IMR-90 (cell line): ENCODE measurements at regions not wholly inside any gene's neighbourhood (a gene's known extent, or its start where the extent isn't known, plus 50 kb on each side); places are given as distances from the start of the nearest gene placed in this dataset.

ENCODE experiments used
- ATAC-seq: fragments of 200-7000 bp; cut with Tn5 transposase; 2 replicates; pipeline ENCODE4 v1.9.1; 2020; ENCODE audit warnings: low read depth, mild to moderate bottlenecking, moderate library complexity
- BruUV-seq: library from RNA; stranded (reverse); fragments of 400-500 nt; replicated peaks from 2 replicates; lab custom pipeline; 2021; lab: Mats Ljungman, UMichigan
- CTCF ChIA-PET: fragments of 300-600 bp; formaldehyde crosslinking; extraction: SDS; loops from one replicate; lab custom pipeline; 2021; ENCODE audit warnings: antibody characterized with exemption; lab: Yijun Ruan, JAX
- POLR2A ChIA-PET: fragments of 300-600 bp; sonication (Branson Sonifier 250); formaldehyde crosslinking; loops from one replicate; lab custom pipeline; 2022; ENCODE audit warnings: antibody characterized with exemption; ENCODE audit not compliant: unreplicated experiment; lab: Charles Lee
- DNase-seq: peaks from one replicate; pipeline ENCODE4 v3.0.0; 2013
- H2AFZ ChIP-seq: replicated peaks from 2 replicates; pipeline ENCODE3; 2013; ENCODE audit warnings: low read length, mild to moderate bottlenecking; ENCODE audit not compliant: poor library complexity
- H2AK5ac ChIP-seq: 2 replicates; pipeline ENCODE4 v1.6.1; 2013; ENCODE audit warnings: low read depth, low read length, inconsistent platforms
- H2AK9ac ChIP-seq: replicated peaks from 2 replicates; pipeline ENCODE3; 2013; ENCODE audit warnings: mild to moderate bottlenecking, low read depth, low read length, moderate library complexity; ENCODE audit not compliant: poor library complexity
- H2BK120ac ChIP-seq: 2 replicates; pipeline ENCODE4 v1.6.1; 2013; ENCODE audit warnings: low read depth, low read length, inconsistent platforms
- H2BK15ac ChIP-seq: 3 replicates; pipeline ENCODE4 v1.6.1; 2013; ENCODE audit warnings: low read depth, low read length, inconsistent platforms
- H2BK20ac ChIP-seq: 2 replicates; pipeline ENCODE4 v1.6.1; 2013; ENCODE audit warnings: low read depth, mild to moderate bottlenecking, inconsistent platforms, low read length, moderate library complexity
- H2BK5ac ChIP-seq: 2 replicates; pipeline ENCODE4 v1.6.1; 2013; ENCODE audit warnings: mild to moderate bottlenecking, low read depth, low read length, inconsistent platforms; ENCODE audit not compliant: poor library complexity, severe bottlenecking
- H3K14ac ChIP-seq: replicated peaks from 2 replicates; pipeline ENCODE4 v1.6.1; 2013; ENCODE audit warnings: low read depth, low read length, inconsistent platforms
- H3K18ac ChIP-seq: 2 replicates; pipeline ENCODE4 v1.6.1; 2013; ENCODE audit warnings: low read depth, low read length, control low read depth
- H3K23ac ChIP-seq: 2 replicates; pipeline ENCODE4 v1.6.1; 2013; ENCODE audit warnings: low read depth, low read length, inconsistent platforms
- H3K27ac ChIP-seq: 2 replicates; pipeline ENCODE4 v1.5.1; 2013; ENCODE audit warnings: mild to moderate bottlenecking, control low read depth, low read length; ENCODE audit not compliant: insufficient read depth
- H3K27me3 ChIP-seq: 2 replicates; pipeline ENCODE4 v1.6.1; 2013; ENCODE audit warnings: low read length; ENCODE audit not compliant: control insufficient read depth, insufficient read depth
- H3K36me3 ChIP-seq: 2 replicates; pipeline ENCODE4 v1.6.1; 2013; ENCODE audit warnings: low read length, mixed read lengths; ENCODE audit not compliant: control insufficient read depth, insufficient read depth
- H3K4ac ChIP-seq: 2 replicates; pipeline ENCODE4 v1.6.1; 2013; ENCODE audit warnings: low read depth, low read length, inconsistent platforms
- H3K4me1 ChIP-seq: 2 replicates; pipeline ENCODE4 v1.6.1; 2013; ENCODE audit warnings: low read length, mixed read lengths; ENCODE audit not compliant: control insufficient read depth, insufficient read depth
- H3K4me2 ChIP-seq: 2 replicates; pipeline ENCODE4 v1.6.1; 2013; ENCODE audit warnings: low read depth, mild to moderate bottlenecking, control low read depth, low read length, moderate library complexity
- H3K4me3 ChIP-seq: 2 replicates; pipeline ENCODE4 v1.5.1; 2013; ENCODE audit warnings: low read depth, mild to moderate bottlenecking, control low read depth, low read length, moderate library complexity; ENCODE audit not compliant: insufficient read depth
- H3K56ac ChIP-seq: 2 replicates; pipeline ENCODE4 v1.6.1; 2013; ENCODE audit warnings: low read length, inconsistent platforms; ENCODE audit not compliant: insufficient read depth; ENCODE audit errors: extremely low read depth
- H3K79me1 ChIP-seq, 2 experiments: 2 replicates each; pipeline ENCODE4 v1.6.1; 2013; ENCODE audit warnings: low read length in 2 of 2, inconsistent platforms in 1 of 2, low read depth in 1 of 2
- H3K9ac ChIP-seq: 2 replicates; pipeline ENCODE4 v1.6.1; 2013; ENCODE audit warnings: low read depth, low read length, control low read depth
- H3K9me1 ChIP-seq: 2 replicates; pipeline ENCODE4 v1.6.1; 2013; ENCODE audit warnings: low read length, inconsistent platforms; ENCODE audit not compliant: insufficient read depth
- H3K9me3 ChIP-seq: 2 replicates; pipeline ENCODE4 v1.6.1; 2013; ENCODE audit warnings: low read length; ENCODE audit not compliant: control insufficient read depth, insufficient read depth
- H4K20me1 ChIP-seq: 2 replicates; pipeline ENCODE4 v1.6.1; 2013; ENCODE audit warnings: low read length, inconsistent platforms; ENCODE audit not compliant: insufficient read depth
- H4K5ac ChIP-seq: 2 replicates; pipeline ENCODE4 v1.6.1; 2013; ENCODE audit warnings: mild to moderate bottlenecking, low read depth, low read length, control low read depth
- H4K8ac ChIP-seq, 2 experiments: 2 replicates each; pipeline ENCODE4 v1.6.1; 2013; ENCODE audit warnings: low read depth in 2 of 2, low read length in 2 of 2, control low read depth in 1 of 2, inconsistent platforms in 1 of 2
- H4K91ac ChIP-seq: 2 replicates; pipeline ENCODE4 v1.6.1; 2013; ENCODE audit warnings: low read depth, low read length, inconsistent platforms; ENCODE audit not compliant: insufficient read depth
- BHLHE40 ChIP-seq: fragments of 150-350 bp; IDR thresholded peaks from 2 replicates; pipeline ENCODE4 v1.6.1; 2016; ENCODE audit warnings: mild to moderate bottlenecking, low read depth, low read length
- POLR2A ChIP-seq: IDR thresholded peaks from 2 replicates; pipeline ENCODE4 v1.6.1; 2012; ENCODE audit warnings: mild to moderate bottlenecking, low read depth, low read length
- RAD21 ChIP-seq: IDR thresholded peaks from 2 replicates; pipeline ENCODE4 v1.6.1; 2012; ENCODE audit warnings: low read length, improper control_type of control experiment
- SMC3 ChIP-seq: fragments of 150-350 bp; IDR thresholded peaks from 2 replicates; pipeline ENCODE4 v1.6.1; 2016; ENCODE audit warnings: low read depth, mild to moderate bottlenecking, antibody characterized with exemption, low read length, moderate library complexity
- WGBS, 2 experiments: methylation state at CpG; one replicate each; pipeline versions ENCODE4 v1.1.5 to v1.1.7; 2013; ENCODE audit warnings: missing lambda C conversion rate in 2 of 2; ENCODE audit not compliant: insufficient read length in 1 of 2; ENCODE audit errors: extremely low coverage in 2 of 2; 5-methylcytosine and 5-hydroxymethylcytosine counted together
- dilution Hi-C: fragments of 300-500 bp; cut with HindIII; formaldehyde crosslinking; loops from one replicate; pipeline ENCODE4 v1.14.3; 2018; ENCODE audit warnings: low sequenced_read_pairs; ENCODE audit not compliant: unreplicated experiment
- in situ Hi-C: fragments of 300-500 bp; cut with MboI; formaldehyde crosslinking; loops from 3 replicates; pipeline ENCODE4 v1.14.3; 2019; ENCODE audit warnings: low sequenced_read_pairs, inconsistent platforms, mixed read lengths
- intact Hi-C: fragments of 100-400 bp; cut with micrococcal nuclease; formaldehyde crosslinking; loops from 2 replicates; pipeline ENCODE4 v1.10.0; 2022
- TF ChIP-seq, protein P1 (sequence below): fragments of 150-350 bp; IDR thresholded peaks from 2 replicates; pipeline ENCODE4 v1.6.1; 2016; ENCODE audit warnings: low read depth, mild to moderate bottlenecking, low read length, moderate library complexity, borderline replicate concordance
- TF ChIP-seq, protein P2 (sequence below): conservative IDR thresholded peaks from 2 replicates; pipeline ENCODE4 v1.5.1; 2012; ENCODE audit warnings: mild to moderate bottlenecking, low read depth, low read length, improper control_type of control experiment
- TF ChIP-seq, protein P3 (sequence below): fragments of 150-350 bp; IDR thresholded peaks from 2 replicates; pipeline ENCODE4 v1.6.1; 2017; ENCODE audit warnings: mild to moderate bottlenecking, antibody characterized with exemption, low read length, low read depth

DNA sequence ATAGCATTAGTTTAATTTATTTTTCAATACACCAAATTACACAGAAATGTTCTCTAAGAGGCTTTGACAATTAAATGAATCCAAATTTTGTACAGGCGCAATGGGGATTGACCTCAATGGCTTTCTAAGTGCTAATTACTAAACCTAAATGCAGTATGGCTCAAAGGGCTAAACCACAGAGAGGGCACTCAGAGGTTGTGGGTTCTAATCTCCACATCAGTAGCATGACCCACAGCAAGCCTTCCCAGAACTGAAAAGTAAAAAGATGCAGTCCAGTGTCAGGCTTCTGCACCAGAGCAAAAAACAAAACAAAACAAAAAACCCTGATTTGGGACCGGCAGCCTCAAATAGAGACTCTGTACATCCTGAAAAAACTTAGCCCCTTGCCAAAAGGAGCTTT lies 579.2 kb upstream of the PKN2 start:
- Histone ChIP-seq H4K91ac (no peak overlapping the region), H3K36me3 (no peaks in the 10 kb centered on the region), H3K4me1 (no peaks in the 10 kb centered on the region), H3K4ac (no peak overlapping the region), H3K27ac (no peak overlapping the region), H2AK9ac (no peak overlapping the region), H3K9ac (no peak overlapping the region), H3K27me3 (no peaks in the 10 kb centered on the region; the same call in 1 of the 2 replicates), H3K14ac (no peak overlapping the region), H3K23ac (no peak overlapping the region), H4K8ac (no peak overlapping the region), H2BK120ac (no peak overlapping the region), H2BK15ac (no peak overlapping the region), H2AFZ (no peak overlapping the region), H3K9me3 (no peaks in the 10 kb centered on the region), H3K4me2 (no peak overlapping the region), H2BK20ac (no peak overlapping the region), H2AK5ac (no peak overlapping the region), H3K79me1 (no peaks in the 10 kb centered on the region), H3K9me1 (no peaks in the 10 kb centered on the region), H3K18ac (no peak overlapping the region), H3K4me3 (no peak overlapping the region), H3K56ac (no peak overlapping the region), H4K5ac (no peak overlapping the region), H2BK5ac (no peak overlapping the region), H4K20me1 (no peaks in the 10 kb centered on the region)
- ATAC-seq, result no peak
- intact Hi-C loops (no loop called here), dilution Hi-C loops (no loop called here), in situ Hi-C loops (no loop called here)
- no TSS peak for BruUV-seq
- ChIA-PET POLR2A (no interaction called here), CTCF (no interaction called here)
- WGBS, 2 experiments, result no CpG with 5 or more reads among the region's 2 CpGs
- no peak for DNase-seq
- TF ChIP-seq, protein P1, sequence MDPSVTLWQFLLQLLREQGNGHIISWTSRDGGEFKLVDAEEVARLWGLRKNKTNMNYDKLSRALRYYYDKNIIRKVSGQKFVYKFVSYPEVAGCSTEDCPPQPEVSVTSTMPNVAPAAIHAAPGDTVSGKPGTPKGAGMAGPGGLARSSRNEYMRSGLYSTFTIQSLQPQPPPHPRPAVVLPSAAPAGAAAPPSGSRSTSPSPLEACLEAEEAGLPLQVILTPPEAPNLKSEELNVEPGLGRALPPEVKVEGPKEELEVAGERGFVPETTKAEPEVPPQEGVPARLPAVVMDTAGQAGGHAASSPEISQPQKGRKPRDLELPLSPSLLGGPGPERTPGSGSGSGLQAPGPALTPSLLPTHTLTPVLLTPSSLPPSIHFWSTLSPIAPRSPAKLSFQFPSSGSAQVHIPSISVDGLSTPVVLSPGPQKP, result no peak
- TF ChIP-seq RAD21 (no peak), BHLHE40 (no peak), SMC3 (no peak), POLR2A (no peak)
- TF ChIP-seq, protein P2, sequence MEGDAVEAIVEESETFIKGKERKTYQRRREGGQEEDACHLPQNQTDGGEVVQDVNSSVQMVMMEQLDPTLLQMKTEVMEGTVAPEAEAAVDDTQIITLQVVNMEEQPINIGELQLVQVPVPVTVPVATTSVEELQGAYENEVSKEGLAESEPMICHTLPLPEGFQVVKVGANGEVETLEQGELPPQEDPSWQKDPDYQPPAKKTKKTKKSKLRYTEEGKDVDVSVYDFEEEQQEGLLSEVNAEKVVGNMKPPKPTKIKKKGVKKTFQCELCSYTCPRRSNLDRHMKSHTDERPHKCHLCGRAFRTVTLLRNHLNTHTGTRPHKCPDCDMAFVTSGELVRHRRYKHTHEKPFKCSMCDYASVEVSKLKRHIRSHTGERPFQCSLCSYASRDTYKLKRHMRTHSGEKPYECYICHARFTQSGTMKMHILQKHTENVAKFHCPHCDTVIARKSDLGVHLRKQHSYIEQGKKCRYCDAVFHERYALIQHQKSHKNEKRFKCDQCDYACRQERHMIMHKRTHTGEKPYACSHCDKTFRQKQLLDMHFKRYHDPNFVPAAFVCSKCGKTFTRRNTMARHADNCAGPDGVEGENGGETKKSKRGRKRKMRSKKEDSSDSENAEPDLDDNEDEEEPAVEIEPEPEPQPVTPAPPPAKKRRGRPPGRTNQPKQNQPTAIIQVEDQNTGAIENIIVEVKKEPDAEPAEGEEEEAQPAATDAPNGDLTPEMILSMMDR, result no peak
- TF ChIP-seq, protein P3, sequence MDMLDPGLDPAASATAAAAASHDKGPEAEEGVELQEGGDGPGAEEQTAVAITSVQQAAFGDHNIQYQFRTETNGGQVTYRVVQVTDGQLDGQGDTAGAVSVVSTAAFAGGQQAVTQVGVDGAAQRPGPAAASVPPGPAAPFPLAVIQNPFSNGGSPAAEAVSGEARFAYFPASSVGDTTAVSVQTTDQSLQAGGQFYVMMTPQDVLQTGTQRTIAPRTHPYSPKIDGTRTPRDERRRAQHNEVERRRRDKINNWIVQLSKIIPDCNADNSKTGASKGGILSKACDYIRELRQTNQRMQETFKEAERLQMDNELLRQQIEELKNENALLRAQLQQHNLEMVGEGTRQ, result no peak
